H1 (cell line): ENCODE measurements at regions not wholly inside any gene's neighbourhood (a gene's known extent, or its start where the extent isn't known, plus 50 kb on each side); places are given as distances from the start of the nearest gene placed in this dataset.

Source experiments
- CTCF ChIA-PET: fragments of 300-600 bp; sonication (Branson Sonifier 250); formaldehyde crosslinking; loops from one replicate; lab custom pipeline; 2021; ENCODE audit not compliant: partially characterized antibody; lab: Charles Lee
- POLR2A ChIA-PET: fragments of 300-600 bp; sonication (Branson Sonifier 250); formaldehyde crosslinking; loops from one replicate; lab custom pipeline; 2021; ENCODE audit warnings: inconsistent platforms; ENCODE audit not compliant: partially characterized antibody; lab: Charles Lee
- DNase-seq, 2 experiments: peaks; one replicate each; pipeline versions ENCODE4 v3.0.0 to v3.0.0-alpha.2; 2010 to 2022; ENCODE audit warnings: low spot score in 2 of 2, low read depth in 1 of 2, mixed read lengths in 1 of 2
- FAIRE-seq: peaks from 2 replicates; lab custom pipeline; 2011; peaks lifted over from hg19 to GRCh38; lab: Jason Lieb, UNC
- H2AFZ ChIP-seq: 2 replicates; pipeline ENCODE4 v1.8.1; 2012; ENCODE audit warnings: low read length, inconsistent platforms
- H2AK5ac ChIP-seq: 2 replicates; pipeline ENCODE4 v1.6.1; 2013; ENCODE audit warnings: low read depth, low read length
- H2BK120ac ChIP-seq: replicated peaks from 2 replicates; pipeline ENCODE3; 2013; ENCODE audit warnings: low read depth, low read length, inconsistent platforms
- H2BK12ac ChIP-seq: 2 replicates; pipeline ENCODE4 v1.6.1; 2013; ENCODE audit warnings: low read depth, low read length
- H2BK15ac ChIP-seq: 2 replicates; pipeline ENCODE4 v1.6.1; 2013; ENCODE audit warnings: low read length
- H2BK20ac ChIP-seq: 2 replicates; pipeline ENCODE4 v1.6.1; 2013; ENCODE audit warnings: low read length
- H2BK5ac ChIP-seq: 2 replicates; pipeline ENCODE4 v1.6.1; 2013; ENCODE audit warnings: low read depth, low read length
- H3K14ac ChIP-seq: 2 replicates; pipeline ENCODE4 v1.6.1; 2013; ENCODE audit warnings: inconsistent platforms; ENCODE audit not compliant: insufficient read length
- H3K18ac ChIP-seq: 2 replicates; pipeline ENCODE4 v1.6.1; 2013; ENCODE audit warnings: low read length; ENCODE audit errors: extremely low read depth
- H3K23ac ChIP-seq: 2 replicates; pipeline ENCODE4 v1.6.1; 2013; ENCODE audit warnings: inconsistent platforms; ENCODE audit not compliant: insufficient read length
- H3K23me2 ChIP-seq: 2 replicates; pipeline ENCODE4 v1.6.1; 2013; ENCODE audit warnings: low read depth, low read length
- H3K27ac ChIP-seq: 2 replicates; pipeline ENCODE4 v1.6.1; 2011; ENCODE audit warnings: low read depth, low read length, inconsistent platforms
- H3K27me3 ChIP-seq, 4 experiments: replicated peaks in 1 of 4; 1 replicate in 1 of 4; 2 replicates in 3 of 4; pipeline versions ENCODE4 v1.6.1 to v1.8.1; 2011 to 2013; ENCODE audit warnings: low read length in 3 of 4, mild to moderate bottlenecking in 3 of 4, inconsistent platforms in 2 of 4, mixed read lengths in 2 of 4, moderate library complexity in 1 of 4; ENCODE audit not compliant: control insufficient read depth in 3 of 4, insufficient read depth in 3 of 4; ENCODE audit errors: extremely low read depth in 1 of 4
- H3K36me3 ChIP-seq, 4 experiments: 2 replicates each; pipeline versions ENCODE4 v1.6.1 to v1.8.1; 2011 to 2013; ENCODE audit warnings: mild to moderate bottlenecking in 4 of 4, low read length in 3 of 4, moderate library complexity in 2 of 4, control low read depth in 1 of 4, inconsistent platforms in 1 of 4; ENCODE audit not compliant: insufficient read depth in 4 of 4, control insufficient read depth in 2 of 4
- H3K4ac ChIP-seq: replicated peaks from 2 replicates; pipeline ENCODE3; 2013; ENCODE audit warnings: low read length, low read depth, mixed read lengths, inconsistent platforms; ENCODE audit not compliant: insufficient read length
- H3K4me1 ChIP-seq, 4 experiments: replicated peaks in 1 of 4; 1 replicate in 1 of 4; 2 replicates in 3 of 4; pipeline versions ENCODE4 v1.6.1 to v1.8.1; 2011 to 2013; ENCODE audit warnings: low read length in 3 of 4, inconsistent platforms in 2 of 4, mixed read lengths in 1 of 4; ENCODE audit not compliant: insufficient read depth in 4 of 4, control insufficient read depth in 3 of 4
- H3K4me2 ChIP-seq, 2 experiments: 2 replicates each; pipeline versions ENCODE4 v1.6.1 to v1.8.1; 2011 to 2013; ENCODE audit warnings: low read depth in 2 of 2, low read length in 2 of 2, control low read depth in 1 of 2, inconsistent platforms in 1 of 2, mild to moderate bottlenecking in 1 of 2; ENCODE audit not compliant: insufficient read depth in 1 of 2
- H3K4me3 ChIP-seq, 4 experiments: fragments of 200-600, 300-600 bp in 1 of 4; sonication (generic), shearing (Covaris generic), sonication (Bioruptor Twin) in 1 of 4; 2 replicates each; pipeline versions ENCODE4 v1.5.1 to v1.8.1; 2011 to 2016; ENCODE audit warnings: low read length in 4 of 4, low read depth in 3 of 4, control low read depth in 2 of 4, inconsistent platforms in 2 of 4, mild to moderate bottlenecking in 2 of 4, mixed read lengths in 1 of 4, moderate library complexity in 1 of 4; ENCODE audit not compliant: insufficient read depth in 2 of 4; ENCODE audit errors: extremely low read depth in 1 of 4
- H3K56ac ChIP-seq: replicated peaks from 2 replicates; pipeline ENCODE3; 2013; ENCODE audit warnings: low read depth, mild to moderate bottlenecking, mixed read lengths, low read length, inconsistent platforms; ENCODE audit not compliant: insufficient read length
- H3K79me1 ChIP-seq: 2 replicates; pipeline ENCODE4 v1.6.1; 2013; ENCODE audit warnings: low read depth, low read length, control low read depth
- H3K79me2 ChIP-seq, 2 experiments: 2 replicates each; pipeline versions ENCODE4 v1.6.1 to v1.8.1; 2012 to 2013; ENCODE audit warnings: low read length in 2 of 2, mild to moderate bottlenecking in 2 of 2, inconsistent platforms in 1 of 2; ENCODE audit not compliant: insufficient read depth in 2 of 2, control insufficient read depth in 1 of 2
- H3K9ac ChIP-seq, 4 experiments: replicated peaks in 1 of 4; 1 replicate in 1 of 4; 2 replicates in 3 of 4; pipeline versions ENCODE4 v1.6.1 to v1.8.1; 2011 to 2013; ENCODE audit warnings: low read depth in 3 of 4, low read length in 3 of 4, control low read depth in 2 of 4, mild to moderate bottlenecking in 2 of 4, moderate library complexity in 2 of 4, inconsistent platforms in 1 of 4; ENCODE audit errors: extremely low read depth in 1 of 4
- H3K9me3 ChIP-seq, 2 experiments: 2 replicates each; pipeline versions ENCODE4 v1.6.1 to v1.8.1; 2012 to 2013; ENCODE audit warnings: mild to moderate bottlenecking in 2 of 2, moderate library complexity in 2 of 2, control low read depth in 1 of 2, inconsistent platforms in 1 of 2, low read depth in 1 of 2, low read length in 1 of 2, mixed read lengths in 1 of 2; ENCODE audit not compliant: insufficient read depth in 2 of 2
- H4K20me1 ChIP-seq, 2 experiments: replicated peaks in 1 of 2; 2 replicates each; pipeline versions ENCODE3 to v1.8.1; 2011 to 2013; ENCODE audit warnings: inconsistent platforms in 2 of 2, low read length in 2 of 2, mild to moderate bottlenecking in 1 of 2; ENCODE audit not compliant: insufficient read depth in 2 of 2, control insufficient read depth in 1 of 2
- H4K5ac ChIP-seq: 2 replicates; pipeline ENCODE4 v1.6.1; 2013; ENCODE audit warnings: low read length, low read depth, mixed read lengths, inconsistent platforms; ENCODE audit not compliant: insufficient read length
- H4K8ac ChIP-seq: 2 replicates; pipeline ENCODE4 v1.8.0; 2013; ENCODE audit warnings: mild to moderate bottlenecking, moderate library complexity, low read length, inconsistent platforms; ENCODE audit not compliant: insufficient read depth; ENCODE audit errors: extremely low read depth
- H4K91ac ChIP-seq: replicated peaks from 2 replicates; pipeline ENCODE3; 2013; ENCODE audit warnings: low read length, mixed read lengths, inconsistent platforms; ENCODE audit not compliant: insufficient read length
- EGR1 ChIP-seq: IDR thresholded peaks from 2 replicates; pipeline ENCODE4 v1.6.1; 2011; ENCODE audit warnings: low read depth, low read length, borderline replicate concordance
- GTF2F1 ChIP-seq: IDR thresholded peaks from 2 replicates; pipeline ENCODE4 v1.6.1; 2012; ENCODE audit warnings: low read depth, low read length, improper control_type of control experiment, borderline replicate concordance
- JUN ChIP-seq: IDR thresholded peaks from 2 replicates; pipeline ENCODE4 v1.6.1; 2011; ENCODE audit warnings: low read depth, mild to moderate bottlenecking, improper control_type of control experiment, low read length
- JUND ChIP-seq: IDR thresholded peaks from 2 replicates; pipeline ENCODE4 v1.6.1; 2011; ENCODE audit warnings: mild to moderate bottlenecking, improper control_type of control experiment, low read length
- KDM5A ChIP-seq: fragments of 200-600 bp; IDR thresholded peaks from 2 replicates; pipeline ENCODE4 v1.7.1; 2012; ENCODE audit warnings: mild to moderate bottlenecking, low read length, inconsistent platforms, mixed read lengths
- RNF2 ChIP-seq: fragments of 200-900, 300-1000 bp; sonication (generic); IDR thresholded peaks from 2 replicates; pipeline ENCODE4 v1.7.1; 2016; ENCODE audit warnings: borderline replicate concordance, low read depth, mild to moderate bottlenecking, antibody characterized with exemption, low read length; ENCODE audit not compliant: poor library complexity, severe bottlenecking; ENCODE audit errors: missing control alignments
- SP1 ChIP-seq: IDR thresholded peaks from 2 replicates; pipeline ENCODE4 v1.6.1; 2011; ENCODE audit warnings: low read depth, low read length
- SUZ12 ChIP-seq: fragments of 200-600 bp; sonication (generic); IDR thresholded peaks from 2 replicates; pipeline ENCODE4 v1.6.1; 2012; ENCODE audit warnings: mild to moderate bottlenecking, inconsistent platforms, low read length, moderate library complexity, mixed read lengths
- TAF1 ChIP-seq: IDR thresholded peaks from 2 replicates; pipeline ENCODE4 v1.6.1; 2011; ENCODE audit warnings: mild to moderate bottlenecking, low read depth, low read length

GRCh38 chr7:156014201-156014600 lies 201.9 kb upstream of the SHH start:
- POLR2A ChIA-PET, result no interaction called here
- no peak overlapping the region for H2BK12ac ChIP-seq

More at GRCh38 chr7:156014201-156014600, 201.9 kb upstream of the SHH start:
- Histone ChIP-seq H4K91ac (no peak overlapping the region), H2BK15ac (no peak overlapping the region), H3K9me3 (peaks cover 0 to 3% of the 10 kb centered on the region in 2 experiments; a peak in 1 of 4 replicates), H3K4me2 (no peak overlapping the region), H2BK120ac (no peak overlapping the region), H3K14ac (no peak overlapping the region), H3K27me3 (no peaks in the 10 kb centered on the region), H4K8ac (no peak overlapping the region), H3K4me1 (peaks cover 0 to 2% (median 0%) of the 10 kb centered on the region in 4 experiments; a peak in 2 of 7 replicates), H4K20me1 (no peaks in the 10 kb centered on the region), H3K23me2 (no peaks in the 10 kb centered on the region), H3K4me3 (no peak overlapping the region), H3K56ac (no peak overlapping the region), H3K18ac (no peak overlapping the region), H3K79me2 (no peaks in the 10 kb centered on the region)
- peak in 1 of 2 experiments; percentile 20 for DNase-seq
- CTCF ChIA-PET, result no interaction called here
- no peak for FAIRE-seq
- TF ChIP-seq EGR1, result no peak
- TF ChIP-seq JUN, result no peak
- no peak for TF ChIP-seq TAF1
- no peak for TF ChIP-seq JUND
- TF ChIP-seq GTF2F1, result no peak
- TF ChIP-seq SUZ12, result no peak
- no peak for TF ChIP-seq RNF2
- TF ChIP-seq SP1, result no peak
- TF ChIP-seq KDM5A, result no peak
- TF ChIP-seq, all 59 proteins: peak for 0
- Histone ChIP-seq H3K23ac (no peak overlapping the region), H3K36me3 (no peaks in the 10 kb centered on the region), H2BK20ac (no peak overlapping the region), H3K79me1 (no peaks in the 10 kb centered on the region), H3K9ac (no peak overlapping the region), H2AFZ (no peak overlapping the region), H2BK5ac (no peak overlapping the region), H4K5ac (no peak overlapping the region), H3K4ac (no peak overlapping the region), H2AK5ac (no peak overlapping the region), H3K27ac (no peak overlapping the region)
